ENCODE measurements at regions not wholly inside any gene's neighbourhood (a gene's known extent, or its start where the extent isn't known, plus 50 kb on each side); places are given as distances from the start of the nearest gene placed in this dataset.

DNA sequence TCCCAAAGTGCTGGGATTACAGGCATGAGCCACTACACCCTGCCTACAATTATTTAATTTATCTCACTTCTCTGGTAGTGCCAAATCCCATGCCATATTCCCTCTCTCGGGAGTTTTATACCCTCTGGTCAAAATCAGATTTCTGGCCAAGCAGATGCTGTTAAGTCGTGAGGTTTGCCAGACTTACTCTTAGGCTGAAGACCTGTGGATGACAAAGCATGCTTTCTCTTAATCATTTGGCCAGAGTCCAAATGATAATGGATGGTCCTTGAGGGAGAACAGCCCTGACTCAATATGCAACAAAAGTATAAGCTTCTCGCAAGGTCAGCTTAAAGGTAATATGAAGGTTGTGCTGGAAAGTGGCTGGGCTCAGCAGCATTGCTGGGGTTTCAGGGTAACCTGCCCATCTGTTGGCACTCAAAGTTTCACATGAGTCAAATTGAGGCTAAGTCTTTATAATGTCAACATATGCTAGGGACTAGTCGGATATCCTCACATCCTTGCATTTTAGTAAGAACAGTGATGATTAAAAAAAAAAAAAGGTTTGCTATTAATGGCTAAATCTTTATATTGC is 280.1 kb downstream of the KIF4B start:
- TF ChIP-seq, protein P1, sequence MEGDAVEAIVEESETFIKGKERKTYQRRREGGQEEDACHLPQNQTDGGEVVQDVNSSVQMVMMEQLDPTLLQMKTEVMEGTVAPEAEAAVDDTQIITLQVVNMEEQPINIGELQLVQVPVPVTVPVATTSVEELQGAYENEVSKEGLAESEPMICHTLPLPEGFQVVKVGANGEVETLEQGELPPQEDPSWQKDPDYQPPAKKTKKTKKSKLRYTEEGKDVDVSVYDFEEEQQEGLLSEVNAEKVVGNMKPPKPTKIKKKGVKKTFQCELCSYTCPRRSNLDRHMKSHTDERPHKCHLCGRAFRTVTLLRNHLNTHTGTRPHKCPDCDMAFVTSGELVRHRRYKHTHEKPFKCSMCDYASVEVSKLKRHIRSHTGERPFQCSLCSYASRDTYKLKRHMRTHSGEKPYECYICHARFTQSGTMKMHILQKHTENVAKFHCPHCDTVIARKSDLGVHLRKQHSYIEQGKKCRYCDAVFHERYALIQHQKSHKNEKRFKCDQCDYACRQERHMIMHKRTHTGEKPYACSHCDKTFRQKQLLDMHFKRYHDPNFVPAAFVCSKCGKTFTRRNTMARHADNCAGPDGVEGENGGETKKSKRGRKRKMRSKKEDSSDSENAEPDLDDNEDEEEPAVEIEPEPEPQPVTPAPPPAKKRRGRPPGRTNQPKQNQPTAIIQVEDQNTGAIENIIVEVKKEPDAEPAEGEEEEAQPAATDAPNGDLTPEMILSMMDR (IDR thresholded peaks at IDR 0.05) = no peak
- TF ChIP-seq POLR2AphosphoS5 (IDR thresholded peaks at IDR 0.05; ENCODE audit: low read depth, low read length) = no peak
